ENCODE measurements at regions not wholly inside any gene's neighbourhood (a gene's known extent, or its start where the extent isn't known, plus 50 kb on each side); places are given as distances from the start of the nearest gene placed in this dataset.

- TF ChIP-seq FOXP1 (CRISPR knock-in tag; IDR thresholded peaks at IDR 0.05; ENCODE audit: borderline replicate concordance): 0 out of 2 replicates have a peak, but pooled peaks have one; percentile 34
- no peak for TF ChIP-seq MLX (CRISPR knock-in tag; IDR thresholded peaks at IDR 0.05)
- no peak overlapping the region for H3K27ac Mint-ChIP-seq
Measured at GRCh38 chr17:77506371-77506991, 365.7 kb downstream of the SEC14L1 start.

DNA sequence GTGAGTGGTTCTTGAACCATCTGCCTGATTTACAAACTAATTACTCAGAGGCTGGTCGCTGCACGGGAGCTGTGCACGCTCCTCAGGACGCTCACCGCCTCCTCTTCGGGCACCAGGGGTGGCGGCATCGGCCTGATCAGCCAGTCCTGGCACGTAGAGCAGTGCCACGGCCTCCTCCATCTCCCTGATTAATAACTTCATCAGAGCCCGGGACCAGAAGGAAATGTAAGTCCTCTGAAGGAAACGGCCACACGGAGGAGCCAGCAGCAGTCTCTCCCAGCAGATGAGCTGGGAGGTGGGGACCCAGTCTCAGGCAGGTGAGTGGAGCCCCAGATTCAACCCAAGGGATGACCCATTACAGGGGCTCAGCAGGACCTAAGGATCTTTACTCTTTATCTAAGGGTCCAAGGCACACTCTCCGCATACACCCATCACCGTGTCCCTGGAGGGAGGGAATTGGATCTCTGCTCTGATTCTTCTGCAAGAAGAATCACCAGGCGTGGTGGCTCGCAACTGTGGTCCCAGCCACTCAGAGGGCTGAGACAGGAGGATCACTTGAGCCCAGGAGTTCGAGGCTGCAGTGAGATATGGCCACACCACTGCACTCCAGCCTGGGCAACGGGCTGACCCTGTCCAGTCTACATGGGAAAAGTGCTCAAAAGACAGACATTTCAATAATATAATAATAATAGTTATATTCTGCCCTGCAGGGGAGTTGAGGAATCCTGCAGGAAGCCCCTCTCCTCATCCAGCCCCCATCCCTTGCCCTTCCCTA lies 366.5 kb downstream of the SEC14L1 start:
- Mint-ChIP-seq H3K4me3 (no peak overlapping the region), H3K27ac (no peak overlapping the region), H3K9me3 (peaks cover 12% of the 10 kb centered on the region), H3K27me3 (ENCODE audit: low read depth) (no peaks in the 10 kb centered on the region; the same call in 1 of the 2 replicates), H3K36me3 (peaks cover 7% of the 10 kb centered on the region; the same call in 1 of the 2 replicates), H3K4me1 (peaks cover 18% of the 10 kb centered on the region)
- ChIA-PET CTCF (interaction anchor here (0.6 to 4.2 kb wide), 12 partner anchors 9 to 578 kb away, joined by 3 to 25 read pairs (median 3); no protein-coding TSS in a partner anchor), POLR2A (interaction anchor here (0.6 kb wide), 2 partner anchors 133 to 700 kb away, joined by 3 read pairs; no protein-coding TSS in a partner anchor)
- peak; percentile 27 for DNase-seq (ENCODE audit: low spot score)
- ATAC-seq: peak; percentile 17; the same call in 1 of the 2 replicates
- no peak for TF ChIP-seq CBFB (CRISPR knock-in tag; IDR thresholded peaks at IDR 0.05; ENCODE audit: low read depth)
- no peak for TF ChIP-seq TCF7 (CRISPR knock-in tag; IDR thresholded peaks at IDR 0.05; ENCODE audit: low read depth)
- TF ChIP-seq, protein P1, sequence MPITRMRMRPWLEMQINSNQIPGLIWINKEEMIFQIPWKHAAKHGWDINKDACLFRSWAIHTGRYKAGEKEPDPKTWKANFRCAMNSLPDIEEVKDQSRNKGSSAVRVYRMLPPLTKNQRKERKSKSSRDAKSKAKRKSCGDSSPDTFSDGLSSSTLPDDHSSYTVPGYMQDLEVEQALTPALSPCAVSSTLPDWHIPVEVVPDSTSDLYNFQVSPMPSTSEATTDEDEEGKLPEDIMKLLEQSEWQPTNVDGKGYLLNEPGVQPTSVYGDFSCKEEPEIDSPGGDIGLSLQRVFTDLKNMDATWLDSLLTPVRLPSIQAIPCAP (CRISPR knock-in tag; IDR thresholded peaks at IDR 0.05): no peak
- TF ChIP-seq ZNF671 (CRISPR knock-in tag; IDR thresholded peaks at IDR 0.05): no peak
- TF ChIP-seq NFE2L1 (CRISPR knock-in tag; IDR thresholded peaks at IDR 0.05): no peak
- TF ChIP-seq ESRRA (CRISPR knock-in tag; IDR thresholded peaks at IDR 0.05; ENCODE audit: borderline replicate concordance): no peak
- TF ChIP-seq ETV6 (CRISPR knock-in tag; IDR thresholded peaks at IDR 0.05): no peak
- no peak for TF ChIP-seq NFATC4 (CRISPR knock-in tag; IDR thresholded peaks at IDR 0.05)
- no peak for TF ChIP-seq IRF2 (CRISPR knock-in tag; IDR thresholded peaks at IDR 0.05; ENCODE audit: borderline replicate concordance, low read depth)
- TF ChIP-seq RELA (CRISPR knock-in tag; IDR thresholded peaks at IDR 0.05; ENCODE audit: borderline replicate concordance): no peak
- TF ChIP-seq ZNF281 (CRISPR knock-in tag; IDR thresholded peaks at IDR 0.05): no peak
- TF ChIP-seq GABPB1 (CRISPR knock-in tag; IDR thresholded peaks at IDR 0.05): no peak
- no peak for TF ChIP-seq SMAD4 (CRISPR knock-in tag; IDR thresholded peaks at IDR 0.05)
- TF ChIP-seq, protein P2, sequence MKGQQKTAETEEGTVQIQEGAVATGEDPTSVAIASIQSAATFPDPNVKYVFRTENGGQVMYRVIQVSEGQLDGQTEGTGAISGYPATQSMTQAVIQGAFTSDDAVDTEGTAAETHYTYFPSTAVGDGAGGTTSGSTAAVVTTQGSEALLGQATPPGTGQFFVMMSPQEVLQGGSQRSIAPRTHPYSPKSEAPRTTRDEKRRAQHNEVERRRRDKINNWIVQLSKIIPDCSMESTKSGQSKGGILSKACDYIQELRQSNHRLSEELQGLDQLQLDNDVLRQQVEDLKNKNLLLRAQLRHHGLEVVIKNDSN (CRISPR knock-in tag; IDR thresholded peaks at IDR 0.05): no peak

More at GRCh38 chr17:77506371-77506991, 365.7 kb downstream of the SEC14L1 start:
- CTCF ChIA-PET: interaction anchor here (1.0 to 4.2 kb wide), 9 partner anchors 11 to 578 kb away, joined by 3 to 25 read pairs (median 4); no protein-coding TSS in a partner anchor
- Mint-ChIP-seq H3K27me3 (ENCODE audit: low read depth) (no peaks in the 10 kb centered on the region), H3K9me3 (peaks cover 6% of the 10 kb centered on the region), H3K4me1 (peaks cover 18% of the 10 kb centered on the region), H3K4me3 (no peak overlapping the region), H3K36me3 (peaks cover 7% of the 10 kb centered on the region)
- peak; percentile 11 for DNase-seq (ENCODE audit: low spot score)
- POLR2A ChIA-PET: no interaction called here
- no peak for ATAC-seq

All from WTC11 (cell line).